Suprapubic skin (tissue), 4 donors: ENCODE measurements at regions not wholly inside any gene's neighbourhood (a gene's known extent, or its start where the extent isn't known, plus 50 kb on each side); places are given as distances from the start of the nearest gene placed in this dataset.

ENCODE experiments used
- DNase-seq, 2 donors: peaks; one replicate each; pipeline ENCODE4 v3.0.0-alpha.2; 2019; ENCODE audit warnings: low spot score in 2 of 2
- H3K27ac ChIP-seq: fragments of 200-600 bp; sonication (generic); one replicate; pipeline ENCODE4 v1.5.1; 2019
- H3K27me3 ChIP-seq: fragments of 200-600 bp; sonication (generic); one replicate; pipeline ENCODE4 v1.5.1; 2019
- H3K36me3 ChIP-seq: fragments of 200-600 bp; sonication (generic); one replicate; pipeline ENCODE4 v1.5.1; 2019
- H3K4me1 ChIP-seq: fragments of 200-600 bp; sonication (generic); one replicate; pipeline ENCODE4 v1.5.1; 2019
- H3K4me3 ChIP-seq: fragments of 200-600 bp; sonication (generic); one replicate; pipeline ENCODE4 v1.5.1; 2019; ENCODE audit warnings: mild to moderate bottlenecking
- H3K9me3 ChIP-seq: fragments of 200-600 bp; sonication (generic); one replicate; pipeline ENCODE4 v1.5.1; 2019
- CTCF ChIP-seq, 2 donors: fragments of 200-600 bp in 1 of 2; fragments of 450-650 bp in 1 of 2; sonication (generic) in 1 of 2; IDR thresholded peaks; one replicate each; pipeline ENCODE4 v1.5.1; 2016 to 2019; ENCODE audit warnings: antibody characterized with exemption in 2 of 2, mild to moderate bottlenecking in 1 of 2, moderate library complexity in 1 of 2
- EP300 ChIP-seq: sonication (generic); formaldehyde crosslinking; IDR thresholded peaks from one replicate; pipeline ENCODE4 v1.6.1; 2017; ENCODE audit warnings: antibody characterized with exemption
- POLR2A ChIP-seq, 2 donors: fragments of 450-650 bp; IDR thresholded peaks; one replicate each; pipeline ENCODE4 v1.6.1; 2017; ENCODE audit warnings: antibody characterized with exemption in 2 of 2, mild to moderate bottlenecking in 2 of 2, moderate library complexity in 2 of 2
- POLR2AphosphoS5 ChIP-seq, 3 donors: sonication (generic); formaldehyde crosslinking; IDR thresholded peaks; one replicate each; pipeline ENCODE4 v1.6.1; 2017; ENCODE audit warnings: antibody characterized with exemption in 3 of 3
- WGBS: methylation state at CpG from one replicate; pipeline ENCODE4 v1.1.5; 2018; 5-methylcytosine and 5-hydroxymethylcytosine counted together

- TF ChIP-seq CTCF (IDR thresholded peaks at IDR 0.05), result no peak
- peak; percentile 52 for TF ChIP-seq EP300
- no peaks in the 10 kb centered on the region for H3K36me3 ChIP-seq
- no peaks in the 10 kb centered on the region for H3K27me3 ChIP-seq
- H3K4me1 ChIP-seq, result peaks cover 27% of the 10 kb centered on the region
- H3K27ac ChIP-seq, result no peak overlapping the region
- no peaks in the 10 kb centered on the region for H3K9me3 ChIP-seq
- H3K4me3 ChIP-seq, result no peak overlapping the region
- DNase-seq, result no peak
These were observed 490.8 kb downstream of the FOXO1 start for GRCh38 chr13:40175639-40176038.

GRCh38 chr13:40176242-40176641 lies 490.2 kb downstream of the FOXO1 start:
- Histone ChIP-seq H3K27ac (peak overlapping the region; percentile 59), H3K9me3 (no peaks in the 10 kb centered on the region), H3K4me1 (peaks cover 27% of the 10 kb centered on the region), H3K4me3 (no peak overlapping the region), H3K36me3 (no peaks in the 10 kb centered on the region), H3K27me3 (no peaks in the 10 kb centered on the region)
- no peak for DNase-seq
- no peak for TF ChIP-seq EP300
- TF ChIP-seq POLR2AphosphoS5 (IDR thresholded peaks at IDR 0.05), result no peak
- TF ChIP-seq CTCF (IDR thresholded peaks at IDR 0.05), result no peak
- TF ChIP-seq POLR2A (IDR thresholded peaks at IDR 0.05), result no peak
- WGBS, result 96% methylated on average over 7 of the region's 7 CpGs

GRCh38 chr13:40178130-40178529 lies 488.3 kb downstream of the FOXO1 start:
- no peak for DNase-seq
- Histone ChIP-seq H3K4me1 (peaks cover 13% of the 10 kb centered on the region), H3K36me3 (no peaks in the 10 kb centered on the region), H3K27me3 (no peaks in the 10 kb centered on the region), H3K27ac (no peak overlapping the region), H3K9me3 (no peaks in the 10 kb centered on the region), H3K4me3 (no peak overlapping the region)
- 85% methylated on average over 5 of the region's 5 CpGs for WGBS
- TF ChIP-seq CTCF (IDR thresholded peaks at IDR 0.05) (no peak), EP300 (no peak), POLR2AphosphoS5 (IDR thresholded peaks at IDR 0.05) (no peak), POLR2A (IDR thresholded peaks at IDR 0.05) (no peak)

- Histone ChIP-seq H3K27ac (no peak overlapping the region), H3K4me3 (no peak overlapping the region), H3K4me1 (peaks cover 7% of the 10 kb centered on the region), H3K27me3 (no peaks in the 10 kb centered on the region), H3K36me3 (no peaks in the 10 kb centered on the region), H3K9me3 (no peaks in the 10 kb centered on the region)
- WGBS, result 78% methylated on average over 3 of the region's 3 CpGs
- TF ChIP-seq POLR2AphosphoS5 (IDR thresholded peaks at IDR 0.05) (no peak), CTCF (IDR thresholded peaks at IDR 0.05) (no peak), EP300 (no peak), POLR2A (IDR thresholded peaks at IDR 0.05) (no peak)
- no peak for DNase-seq
These were observed 486.8 kb downstream of the FOXO1 start for GRCh38 chr13:40179445-40180281.

GRCh38 chr13:40180776-40181175 lies 485.7 kb downstream of the FOXO1 start:
- DNase-seq, result no peak
- no peaks in the 10 kb centered on the region for H3K9me3 ChIP-seq
- TF ChIP-seq POLR2AphosphoS5 (IDR thresholded peaks at IDR 0.05) (no peak), CTCF (IDR thresholded peaks at IDR 0.05) (no peak), POLR2A (IDR thresholded peaks at IDR 0.05) (no peak), EP300 (no peak)
- H3K27me3 ChIP-seq, result no peaks in the 10 kb centered on the region
- H3K27ac ChIP-seq, result no peak overlapping the region
- H3K4me1 ChIP-seq, result peaks cover 3% of the 10 kb centered on the region
- WGBS, result 93% methylated on average over 1 of the region's 1 CpG
- H3K4me3 ChIP-seq, result no peak overlapping the region
- no peaks in the 10 kb centered on the region for H3K36me3 ChIP-seq
